Thymus (tissue), 11 donors: ENCODE measurements at regions not wholly inside any gene's neighbourhood (a gene's known extent, or its start where the extent isn't known, plus 50 kb on each side); places are given as distances from the start of the nearest gene placed in this dataset.

ENCODE experiments used
- DNase-seq, 9 donors: peaks; one replicate each; pipeline ENCODE4 v3.0.0-alpha.2; 2013; ENCODE audit warnings: low spot score in 9 of 9, low read depth in 6 of 9, missing footprints in 1 of 9
- H3K27ac ChIP-seq, 2 donors: one replicate each; pipeline ENCODE4 v1.5.1; 2013; ENCODE audit warnings: control low read depth in 1 of 2, low read depth in 1 of 2, low read length in 1 of 2, mild to moderate bottlenecking in 1 of 2, moderate library complexity in 1 of 2
- H3K27me3 ChIP-seq, 2 donors: one replicate each; pipeline ENCODE4 v1.5.1; 2013; ENCODE audit warnings: low read length in 1 of 2; ENCODE audit not compliant: control insufficient read depth in 2 of 2, insufficient read depth in 1 of 2
- H3K36me3 ChIP-seq, 2 donors: one replicate each; pipeline ENCODE4 v1.5.1; 2013; ENCODE audit warnings: low read length in 1 of 2, mild to moderate bottlenecking in 1 of 2, moderate library complexity in 1 of 2; ENCODE audit not compliant: control insufficient read depth in 2 of 2, insufficient read depth in 2 of 2
- H3K4me1 ChIP-seq, 2 donors: one replicate each; pipeline ENCODE4 v1.5.1; 2013; ENCODE audit warnings: low read length in 2 of 2; ENCODE audit not compliant: control insufficient read depth in 2 of 2, insufficient read depth in 2 of 2
- H3K4me3 ChIP-seq, 2 donors: one replicate each; pipeline ENCODE4 v1.5.1; 2013; ENCODE audit warnings: low read length in 2 of 2, control low read depth in 1 of 2, mild to moderate bottlenecking in 1 of 2
- H3K9me3 ChIP-seq, 2 donors: one replicate each; pipeline ENCODE4 v1.5.1; 2013; ENCODE audit warnings: low read length in 1 of 2, mild to moderate bottlenecking in 1 of 2; ENCODE audit not compliant: control insufficient read depth in 2 of 2, insufficient read depth in 1 of 2
- WGBS: extraction: QIAGEN DNeasy Blood & Tissue Kit; methylation state at CpG from one replicate; pipeline ENCODE4 v1.1.7; 2013; 5-methylcytosine and 5-hydroxymethylcytosine counted together
- donor health status: healthy.

DNA sequence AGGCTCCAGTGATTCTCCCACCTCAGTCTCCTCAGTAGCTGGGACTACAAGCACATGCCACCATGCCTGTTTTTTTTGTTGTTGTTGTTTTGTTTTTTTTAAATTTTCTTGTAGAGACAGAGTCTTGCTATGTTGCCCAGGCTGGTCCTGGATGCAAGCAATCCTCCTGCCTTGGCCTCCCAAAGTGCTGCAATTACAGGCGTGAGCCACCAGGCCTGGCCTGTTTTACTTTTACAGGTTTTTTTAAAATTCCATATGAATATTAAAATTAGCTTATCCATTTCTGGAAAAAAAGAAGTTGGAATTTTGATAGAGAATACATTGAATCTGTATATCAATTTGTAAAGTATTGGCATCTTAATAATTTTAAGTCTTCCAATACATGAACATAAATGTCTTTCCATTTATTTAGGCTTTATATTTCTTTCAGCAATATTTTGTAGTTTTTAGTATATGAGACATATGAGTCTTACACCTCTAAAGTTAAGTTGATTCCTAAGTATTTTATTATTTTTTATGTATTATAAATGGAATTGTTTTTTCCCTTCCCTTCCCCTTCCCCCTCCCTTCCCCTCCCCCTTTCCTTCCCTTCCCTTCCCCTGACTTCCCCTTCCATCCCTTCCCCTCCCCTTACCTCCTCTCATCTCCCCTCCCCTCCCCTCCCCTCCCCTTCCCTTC, 323.5 kb upstream of the SALL1 start:
- Histone ChIP-seq H3K4me1 (no peaks in the 10 kb centered on the region), H3K9me3 (no peaks in the 10 kb centered on the region), H3K27ac (no peak overlapping the region), H3K27me3 (no peaks in the 10 kb centered on the region), H3K36me3 (no peaks in the 10 kb centered on the region), H3K4me3 (no peak overlapping the region)
- no peak for DNase-seq
- 96% methylated on average over 1 of the region's 1 CpG for whole genome bisulfite sequencing

DNA sequence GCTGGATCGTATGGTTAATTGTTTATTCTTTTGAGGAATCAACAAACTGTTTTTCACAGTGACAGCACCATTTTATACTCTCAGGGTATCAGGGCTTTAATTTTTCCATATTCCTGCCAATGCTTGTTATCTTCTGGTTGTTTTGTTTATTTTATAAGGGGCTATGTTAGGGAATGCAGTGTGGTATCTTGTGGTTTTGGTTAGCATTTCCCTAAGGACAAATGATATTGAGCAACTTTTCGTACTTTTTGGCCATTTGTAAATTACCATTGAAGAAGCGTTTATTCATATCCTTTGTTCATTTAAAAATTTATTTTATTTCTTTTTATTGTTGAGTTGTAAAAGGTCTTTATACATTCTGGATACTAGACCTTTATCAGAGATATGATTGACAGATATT, 322.0 kb upstream of the SALL1 start:
- Histone ChIP-seq H3K4me1 (no peaks in the 10 kb centered on the region), H3K27ac (no peak overlapping the region), H3K36me3 (no peaks in the 10 kb centered on the region), H3K4me3 (no peak overlapping the region), H3K27me3 (no peaks in the 10 kb centered on the region), H3K9me3 (no peaks in the 10 kb centered on the region)
- no peak for DNase-seq
- 93% methylated on average over 3 of the region's 3 CpGs for WGBS

DNA sequence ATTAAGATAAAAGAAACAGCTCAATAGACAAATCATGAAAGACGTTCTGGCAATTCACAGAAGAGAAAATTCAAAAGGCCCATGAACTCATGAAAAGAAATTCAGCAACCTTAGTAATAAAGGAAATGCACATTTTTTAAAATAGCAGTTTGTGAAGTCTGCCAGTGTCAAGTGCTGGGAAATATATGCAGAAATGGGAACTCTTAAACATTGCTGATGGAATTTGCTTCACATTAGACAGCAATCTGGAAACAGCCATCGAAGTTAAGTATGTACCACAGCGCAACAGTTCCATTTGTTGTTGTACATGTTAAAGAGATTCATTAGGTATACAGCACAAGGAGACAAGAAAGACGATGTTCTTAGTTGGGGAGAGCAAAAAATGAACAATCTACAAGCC, 319.4 kb upstream of the SALL1 start:
- WGBS, result 76% methylated on average over 4 of the region's 4 CpGs
- no peak overlapping the region for H3K4me3 ChIP-seq
- no peaks in the 10 kb centered on the region for H3K27me3 ChIP-seq
- DNase-seq, result no peak
- H3K4me1 ChIP-seq, result no peaks in the 10 kb centered on the region
- H3K9me3 ChIP-seq, result no peaks in the 10 kb centered on the region
- no peak overlapping the region for H3K27ac ChIP-seq
- H3K36me3 ChIP-seq, result no peaks in the 10 kb centered on the region

DNA sequence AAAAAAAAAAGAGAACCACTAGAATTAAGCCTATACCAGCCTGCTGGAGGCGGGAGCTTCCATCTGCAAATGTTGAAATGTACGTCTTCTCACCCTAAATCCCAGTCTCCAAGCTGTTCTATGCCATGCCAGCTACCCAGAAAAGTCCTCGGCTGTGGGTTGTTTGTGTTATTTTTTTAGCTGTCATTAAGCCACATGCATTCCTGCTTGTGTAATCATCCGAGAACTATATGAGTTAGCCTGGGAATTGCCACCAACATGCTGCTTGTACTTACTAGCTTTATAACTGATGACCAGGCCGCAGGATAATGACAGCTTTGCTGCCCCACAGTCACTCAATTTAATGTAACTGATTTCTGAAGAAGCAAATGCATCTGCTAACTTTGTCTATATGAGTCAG, 313.9 kb upstream of the SALL1 start:
- Histone ChIP-seq H3K27ac (no peak overlapping the region), H3K9me3 (no peaks in the 10 kb centered on the region), H3K4me3 (no peak overlapping the region), H3K4me1 (no peaks in the 10 kb centered on the region), H3K36me3 (no peaks in the 10 kb centered on the region), H3K27me3 (no peaks in the 10 kb centered on the region)
- DNase-seq, result no peak
- 91% methylated on average over 5 of the region's 5 CpGs for WGBS

GRCh38 chr16:51461255-51461654, 310.2 kb upstream of the SALL1 start:
- Histone ChIP-seq H3K27me3 (no peaks in the 10 kb centered on the region), H3K9me3 (no peaks in the 10 kb centered on the region), H3K27ac (no peak overlapping the region), H3K4me1 (no peaks in the 10 kb centered on the region), H3K36me3 (no peaks in the 10 kb centered on the region), H3K4me3 (no peak overlapping the region)
- DNase-seq, result no peak
- 81% methylated on average over 4 of the region's 4 CpGs for WGBS

DNA sequence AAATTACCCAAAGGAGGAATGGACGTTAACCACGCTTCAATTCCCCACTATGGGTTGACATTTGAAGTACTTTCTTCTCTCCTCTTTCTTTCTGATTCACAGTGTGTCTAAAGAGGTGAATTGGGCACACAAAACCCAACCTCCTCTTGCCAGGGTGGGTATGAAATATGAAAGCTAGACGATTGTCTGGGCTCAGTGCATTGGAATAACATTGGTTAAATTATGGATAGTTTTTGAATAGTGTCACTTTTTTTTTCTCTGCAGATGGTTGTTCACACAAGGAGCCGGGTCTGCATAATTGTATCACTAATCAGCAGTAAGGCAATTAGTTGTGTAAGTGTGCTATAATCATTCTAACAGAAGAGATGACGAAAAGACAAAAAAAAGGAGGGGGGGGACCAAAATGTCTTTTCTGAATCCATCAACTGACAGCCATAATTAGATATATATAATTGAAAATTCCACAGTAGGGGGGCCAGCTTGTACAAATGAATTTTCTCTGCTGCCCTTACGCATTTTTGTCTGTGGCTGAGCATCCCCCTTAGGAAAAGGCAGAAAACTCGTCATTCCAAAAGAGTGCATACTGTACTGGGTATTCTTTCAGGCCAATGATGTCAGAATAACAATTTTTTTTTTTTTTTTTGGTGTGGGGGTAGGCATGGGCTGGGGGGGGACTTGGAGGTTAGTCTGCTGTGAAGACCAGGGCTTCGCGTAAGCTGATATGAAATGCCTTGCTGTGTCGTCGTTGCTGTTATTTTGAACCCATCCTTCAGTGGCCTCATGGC, 307.5 kb upstream of the SALL1 start:
- Histone ChIP-seq H3K36me3 (no peaks in the 10 kb centered on the region), H3K27me3 (no peaks in the 10 kb centered on the region), H3K9me3 (no peaks in the 10 kb centered on the region), H3K4me3 (no peak overlapping the region), H3K27ac (no peak overlapping the region), H3K4me1 (no peaks in the 10 kb centered on the region)
- DNase-seq, result no peak
- WGBS, result 90% methylated on average over 11 of the region's 11 CpGs

- no peaks in the 10 kb centered on the region for H3K4me1 ChIP-seq
- no peaks in the 10 kb centered on the region for H3K9me3 ChIP-seq
- H3K27ac ChIP-seq, result no peak overlapping the region
- DNase-seq, result no peak
- no peaks in the 10 kb centered on the region for H3K27me3 ChIP-seq
- no peaks in the 10 kb centered on the region for H3K36me3 ChIP-seq
- 89% methylated on average over 7 of the region's 7 CpGs for WGBS
- no peak overlapping the region for H3K4me3 ChIP-seq
Measured at GRCh38 chr16:51457775-51458174, 306.7 kb upstream of the SALL1 start.

DNA sequence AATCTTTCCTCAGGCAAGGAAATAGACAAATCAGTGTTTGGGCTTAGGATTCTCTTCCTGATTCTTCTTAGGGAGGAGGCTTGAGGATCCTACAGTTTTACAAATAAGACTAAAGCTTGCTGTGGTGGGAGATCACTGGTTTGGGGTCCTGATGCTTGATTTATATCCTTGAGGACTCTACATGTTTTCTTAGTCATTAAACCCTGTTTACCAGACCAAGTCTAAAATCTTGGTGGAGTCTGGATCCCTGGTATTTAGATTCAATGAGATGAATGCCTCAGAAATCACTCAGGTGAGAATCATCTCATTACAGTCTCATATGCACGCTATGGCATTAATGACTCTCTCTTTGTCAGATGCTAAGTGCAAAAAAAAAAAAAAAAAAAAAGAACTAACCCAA, 304.3 kb upstream of the SALL1 start:
- WGBS, result 84% methylated on average over 1 of the region's 1 CpG
- no peaks in the 10 kb centered on the region for H3K9me3 ChIP-seq
- H3K27me3 ChIP-seq, result no peaks in the 10 kb centered on the region
- H3K4me1 ChIP-seq, result no peaks in the 10 kb centered on the region
- H3K27ac ChIP-seq, result no peak overlapping the region
- no peaks in the 10 kb centered on the region for H3K36me3 ChIP-seq
- no peak overlapping the region for H3K4me3 ChIP-seq
- DNase-seq, result no peak

GRCh38 chr16:51453251-51453650, 302.2 kb upstream of the SALL1 start:
- Histone ChIP-seq H3K9me3 (no peaks in the 10 kb centered on the region), H3K4me3 (no peak overlapping the region), H3K4me1 (no peaks in the 10 kb centered on the region), H3K27ac (no peak overlapping the region), H3K36me3 (no peaks in the 10 kb centered on the region), H3K27me3 (no peaks in the 10 kb centered on the region)
- WGBS, result 95% methylated on average over 1 of the region's 1 CpG
- DNase-seq, result no peak
